ENCODE measurements at regions not wholly inside any gene's neighbourhood (a gene's known extent, or its start where the extent isn't known, plus 50 kb on each side); places are given as distances from the start of the nearest gene placed in this dataset.
A peak's percentile ranks its signal among the peaks of the same experiment; 100 is the strongest.

DNA sequence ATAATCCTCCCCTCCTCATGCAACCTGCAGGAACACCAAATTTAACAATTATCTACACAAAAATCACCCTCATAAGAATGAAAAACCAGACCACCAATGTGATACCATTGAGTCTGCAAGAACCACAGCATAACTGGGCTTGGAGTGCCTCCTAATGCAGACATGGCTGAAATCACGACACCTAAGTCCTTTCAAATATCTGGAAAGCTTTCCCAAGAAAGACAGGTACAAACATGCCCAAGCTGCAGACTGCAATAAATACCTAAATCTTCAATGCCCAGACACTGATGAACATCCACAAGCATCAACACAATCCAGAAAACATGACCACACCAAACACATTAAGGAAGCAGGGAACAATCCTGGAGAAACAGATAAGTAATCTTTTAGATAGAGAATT, 417.1 kb downstream of the LMO7 start:
- Histone ChIP-seq H3K27me3 (ENCODE audit: control insufficient read depth in 3 of 3, insufficient read depth in 3 of 3, low read length in 2 of 3) (no peaks in the 10 kb centered on the region), H3K36me3 (ENCODE audit: control insufficient read depth in 4 of 4, insufficient read depth in 4 of 4, low read length in 4 of 4) (no peaks in the 10 kb centered on the region), H3K27ac (ENCODE audit: low read depth in 1 of 2, low read length in 1 of 2) (no peak overlapping the region), H3K9ac (ENCODE audit: insufficient read depth in 1 of 2, low read length in 2 of 2) (no peak overlapping the region), H3K4me1 (ENCODE audit: control insufficient read depth in 5 of 5, insufficient read depth in 5 of 5, low read length in 5 of 5) (peaks cover 0 to 7% (median 0%) of the 10 kb centered on the region in 5 donors), H3K9me3 (ENCODE audit: control insufficient read depth in 4 of 4, insufficient read depth in 3 of 4, low read length in 3 of 4) (no peaks in the 10 kb centered on the region), H3K4me3 (no peak overlapping the region)
- no peak for ATAC-seq (ENCODE audit: insufficient read depth, low FRiP score)
- WGBS, 2 donors = 91% methylated on average over 1 of the region's 1 CpG
- DNase-seq = no peak
- TF ChIP-seq, protein P1, sequence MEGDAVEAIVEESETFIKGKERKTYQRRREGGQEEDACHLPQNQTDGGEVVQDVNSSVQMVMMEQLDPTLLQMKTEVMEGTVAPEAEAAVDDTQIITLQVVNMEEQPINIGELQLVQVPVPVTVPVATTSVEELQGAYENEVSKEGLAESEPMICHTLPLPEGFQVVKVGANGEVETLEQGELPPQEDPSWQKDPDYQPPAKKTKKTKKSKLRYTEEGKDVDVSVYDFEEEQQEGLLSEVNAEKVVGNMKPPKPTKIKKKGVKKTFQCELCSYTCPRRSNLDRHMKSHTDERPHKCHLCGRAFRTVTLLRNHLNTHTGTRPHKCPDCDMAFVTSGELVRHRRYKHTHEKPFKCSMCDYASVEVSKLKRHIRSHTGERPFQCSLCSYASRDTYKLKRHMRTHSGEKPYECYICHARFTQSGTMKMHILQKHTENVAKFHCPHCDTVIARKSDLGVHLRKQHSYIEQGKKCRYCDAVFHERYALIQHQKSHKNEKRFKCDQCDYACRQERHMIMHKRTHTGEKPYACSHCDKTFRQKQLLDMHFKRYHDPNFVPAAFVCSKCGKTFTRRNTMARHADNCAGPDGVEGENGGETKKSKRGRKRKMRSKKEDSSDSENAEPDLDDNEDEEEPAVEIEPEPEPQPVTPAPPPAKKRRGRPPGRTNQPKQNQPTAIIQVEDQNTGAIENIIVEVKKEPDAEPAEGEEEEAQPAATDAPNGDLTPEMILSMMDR (IDR thresholded peaks at IDR 0.05; ENCODE audit: control extremely low read depth, extremely low read depth) = no peak

DNA sequence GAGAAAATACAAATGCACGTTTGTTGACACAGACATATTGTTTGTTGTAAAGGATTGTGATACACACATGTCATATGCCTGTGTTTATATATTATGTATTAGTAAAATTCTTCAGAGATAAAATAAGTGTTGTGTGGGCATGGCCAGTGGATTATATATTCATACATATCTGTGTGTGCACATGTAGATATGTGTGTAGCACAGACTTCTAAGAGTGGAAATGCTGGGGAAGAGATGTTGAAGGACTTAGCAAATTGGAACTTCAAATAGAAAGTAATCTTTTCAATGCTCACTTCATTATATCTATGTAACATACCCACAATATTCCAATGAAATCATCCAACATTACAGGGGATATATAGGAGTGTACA, 413.2 kb downstream of the LMO7 start:
- WGBS, 2 donors = 45 to 62% methylated on average over 1 of the region's 1 CpG
- no peak overlapping the region for H3K4me3 ChIP-seq
- no peaks in the 10 kb centered on the region for H3K36me3 ChIP-seq (ENCODE audit: control insufficient read depth in 4 of 4, insufficient read depth in 4 of 4, low read length in 4 of 4)
- H3K27ac ChIP-seq (ENCODE audit: low read depth in 1 of 2, low read length in 1 of 2) = no peak overlapping the region
- TF ChIP-seq, protein P1 (IDR thresholded peaks at IDR 0.05; ENCODE audit: control extremely low read depth, extremely low read depth) = no peak
- no peaks in the 10 kb centered on the region for H3K27me3 ChIP-seq (ENCODE audit: control insufficient read depth in 3 of 3, insufficient read depth in 3 of 3, low read length in 2 of 3)
- no peak for ATAC-seq (ENCODE audit: insufficient read depth, low FRiP score)
- no peaks in the 10 kb centered on the region for H3K9me3 ChIP-seq (ENCODE audit: control insufficient read depth in 4 of 4, insufficient read depth in 3 of 4, low read length in 3 of 4)
- no peak for DNase-seq
- H3K9ac ChIP-seq (ENCODE audit: insufficient read depth in 1 of 2, low read length in 2 of 2) = no peak overlapping the region
- H3K4me1 ChIP-seq (ENCODE audit: control insufficient read depth in 5 of 5, insufficient read depth in 5 of 5, low read length in 5 of 5) = peaks cover 0 to 7% (median 2%) of the 10 kb centered on the region in 5 donors

DNA sequence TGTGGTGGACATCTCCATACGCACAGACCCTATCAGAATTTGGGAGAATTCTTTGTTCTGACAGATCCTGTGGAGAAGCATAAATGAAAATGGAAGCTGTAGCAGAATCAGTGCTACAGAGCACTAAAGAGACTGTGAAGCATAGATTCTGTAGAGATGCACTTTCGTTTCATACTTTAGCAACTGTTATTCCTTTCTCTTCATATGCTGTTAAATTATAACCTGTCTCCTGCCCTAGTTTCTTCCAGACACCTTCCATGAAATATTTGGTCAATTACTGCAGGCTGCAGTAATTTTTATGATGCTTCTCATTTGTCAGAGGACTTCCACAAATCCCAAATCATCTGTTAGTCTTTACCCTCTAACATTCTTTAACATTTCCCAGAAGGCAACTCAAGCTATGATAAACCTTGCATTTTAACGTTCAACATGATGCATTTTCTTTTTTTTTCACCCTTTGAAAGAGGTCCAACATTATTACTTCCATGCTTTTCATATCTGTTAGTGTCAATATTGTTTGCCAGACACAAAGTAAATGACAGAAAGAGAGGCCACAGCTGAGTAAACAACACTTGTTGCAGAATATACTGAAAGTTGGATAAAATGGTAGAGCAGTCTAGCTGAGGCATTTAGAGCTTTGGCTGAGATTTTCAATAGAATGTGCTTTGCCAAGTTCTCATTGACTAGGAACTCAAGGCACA, 412.7 kb downstream of the LMO7 start:
- no peaks in the 10 kb centered on the region for H3K9me3 ChIP-seq (ENCODE audit: control insufficient read depth in 4 of 4, insufficient read depth in 3 of 4, low read length in 3 of 4)
- H3K4me1 ChIP-seq (ENCODE audit: control insufficient read depth in 5 of 5, insufficient read depth in 5 of 5, low read length in 5 of 5) = peaks cover 0 to 7% (median 5%) of the 10 kb centered on the region in 5 donors
- no peak overlapping the region for H3K4me3 ChIP-seq
- no peak overlapping the region for H3K27ac ChIP-seq (ENCODE audit: low read depth in 1 of 2, low read length in 1 of 2)
- DNase-seq (peak in 2 of 3 donors; percentile 85 to 89), ATAC-seq (ENCODE audit: insufficient read depth, low FRiP score) (no peak)
- TF ChIP-seq, protein P1 (IDR thresholded peaks at IDR 0.05; ENCODE audit: control extremely low read depth, extremely low read depth) = no peak
- no peaks in the 10 kb centered on the region for H3K27me3 ChIP-seq (ENCODE audit: control insufficient read depth in 3 of 3, insufficient read depth in 3 of 3, low read length in 2 of 3)
- whole genome bisulfite sequencing, 2 donors = 61 to 82% methylated on average over 3 of the region's 3 CpGs
- no peaks in the 10 kb centered on the region for H3K36me3 ChIP-seq (ENCODE audit: control insufficient read depth in 4 of 4, insufficient read depth in 4 of 4, low read length in 4 of 4)
- no peak overlapping the region for H3K9ac ChIP-seq (ENCODE audit: insufficient read depth in 1 of 2, low read length in 2 of 2)

DNA sequence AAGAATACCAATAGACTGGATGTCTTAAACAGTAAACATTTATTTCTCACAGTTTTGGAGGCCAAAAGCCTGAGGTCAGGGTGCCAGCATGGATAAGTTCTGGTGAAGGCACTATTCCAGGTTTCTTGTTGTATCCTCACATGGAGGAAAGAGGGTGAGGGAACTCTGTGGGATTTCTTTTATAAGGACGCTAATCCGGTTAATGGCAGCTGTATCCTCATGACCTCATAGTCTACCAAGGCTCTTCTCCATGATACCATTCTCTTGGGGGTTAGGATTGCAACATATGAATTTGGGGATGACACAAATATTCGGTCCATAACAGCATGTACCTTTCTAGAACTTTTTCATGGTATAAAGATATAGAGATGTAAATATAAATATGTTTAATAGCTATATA, 412.0 kb downstream of the LMO7 start:
- Histone ChIP-seq H3K9me3 (ENCODE audit: control insufficient read depth in 4 of 4, insufficient read depth in 3 of 4, low read length in 3 of 4) (no peaks in the 10 kb centered on the region), H3K36me3 (ENCODE audit: control insufficient read depth in 4 of 4, insufficient read depth in 4 of 4, low read length in 4 of 4) (no peaks in the 10 kb centered on the region), H3K27me3 (ENCODE audit: control insufficient read depth in 3 of 3, insufficient read depth in 3 of 3, low read length in 2 of 3) (no peaks in the 10 kb centered on the region), H3K4me3 (no peak overlapping the region), H3K4me1 (ENCODE audit: control insufficient read depth in 5 of 5, insufficient read depth in 5 of 5, low read length in 5 of 5) (peaks cover 0 to 8% (median 6%) of the 10 kb centered on the region in 5 donors), H3K9ac (ENCODE audit: insufficient read depth in 1 of 2, low read length in 2 of 2) (no peak overlapping the region), H3K27ac (ENCODE audit: low read depth in 1 of 2, low read length in 1 of 2) (no peak overlapping the region)
- DNase-seq = peak; percentile 20 to 36 (median 25)
- TF ChIP-seq, protein P1 (IDR thresholded peaks at IDR 0.05; ENCODE audit: control extremely low read depth, extremely low read depth) = no peak
- WGBS, 2 donors = 88 to 94% methylated on average over 3 of the region's 3 CpGs
- no peak for ATAC-seq (ENCODE audit: insufficient read depth, low FRiP score)

Data from lung (tissue), 11 donors.